ENCODE measurements at regions not wholly inside any gene's neighbourhood (a gene's known extent, or its start where the extent isn't known, plus 50 kb on each side); places are given as distances from the start of the nearest gene placed in this dataset.

DNA sequence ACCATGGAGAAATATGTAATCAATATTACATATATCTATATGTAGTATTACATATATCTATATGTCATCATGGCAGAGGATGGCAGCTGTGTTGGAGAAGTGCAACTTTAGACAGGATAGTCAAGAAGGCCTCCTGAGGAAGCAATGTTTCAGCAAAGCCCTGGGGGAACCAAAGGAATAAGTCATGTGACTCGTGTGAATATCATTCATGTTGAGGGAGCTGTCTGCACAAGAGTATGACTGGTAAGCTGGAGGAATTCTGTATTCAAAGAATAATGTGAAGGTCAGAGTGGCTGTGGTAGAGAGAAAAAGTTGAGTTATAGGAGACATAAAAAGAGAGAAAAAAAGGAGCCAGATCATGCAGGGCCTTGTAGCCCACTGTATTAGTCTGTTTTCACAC lies 92.9 kb upstream of the EDNRA start:
- no peak overlapping the region for H3K4me3 Mint-ChIP-seq
- no peaks in the 10 kb centered on the region for H3K27me3 ChIP-seq (ENCODE audit: insufficient read depth, low read length)

More for the DNA sequence above, 92.9 kb upstream of the EDNRA start:
- no peaks in the 10 kb centered on the region for H3K79me1 ChIP-seq (ENCODE audit: insufficient read depth, low read depth, low read length, poor library complexity, severe bottlenecking)
- no peaks in the 10 kb centered on the region for H3K79me2 ChIP-seq (ENCODE audit: insufficient read depth, low read length)
- no peak overlapping the region for H2AFZ ChIP-seq (ENCODE audit: low read length)
- H4K91ac ChIP-seq (ENCODE audit: insufficient read length, low read depth, low read length): no peak overlapping the region
- no CpG with 5 or more reads among the region's 1 CpG for WGBS (ENCODE audit: extremely low coverage, insufficient read length, low lambda C conversion rate)
- Mint-ChIP-seq H3K27ac (no peak overlapping the region), H3K4me1 (no peaks in the 10 kb centered on the region), H3K9me3 (no peaks in the 10 kb centered on the region), H3K27me3 (ENCODE audit: low read depth) (no peaks in the 10 kb centered on the region), H3K36me3 (ENCODE audit: insufficient read depth in 1 of 3, low read depth in 3 of 3) (no peaks in the 10 kb centered on the region)
- H2AK5ac ChIP-seq (ENCODE audit: insufficient read length, low read length): no peak overlapping the region
- H3K18ac ChIP-seq (ENCODE audit: insufficient read length, low read depth, low read length): no peak overlapping the region
- no peaks in the 10 kb centered on the region for H3K4me1 ChIP-seq (ENCODE audit: insufficient read depth, low read length)
- no peak overlapping the region for H3K4ac ChIP-seq (ENCODE audit: low read depth, low read length)
- no peak overlapping the region for H2BK5ac ChIP-seq (ENCODE audit: insufficient read length, low read length)
- H4K8ac ChIP-seq (replicated peaks; ENCODE audit: insufficient read length, low read depth, low read length): no peak overlapping the region
- H3K9ac ChIP-seq (ENCODE audit: extremely low read depth, insufficient read length, low read length): no peak overlapping the region
- no peak for TF ChIP-seq CTCF (conservative IDR thresholded peaks at IDR 0.05)
- no peak overlapping the region for H2BK15ac ChIP-seq (ENCODE audit: low read depth, low read length)
- H2BK120ac ChIP-seq (ENCODE audit: low read depth, low read length, poor library complexity, severe bottlenecking): no peak overlapping the region
- H3K4me2 ChIP-seq (ENCODE audit: insufficient read depth, insufficient read length, low read length): no peak overlapping the region
- H4K5ac ChIP-seq (ENCODE audit: insufficient read length, low read depth, low read length): no peak overlapping the region
- H2BK20ac ChIP-seq (ENCODE audit: low read depth, low read length, poor library complexity, severe bottlenecking): no peak overlapping the region
- H3K23ac ChIP-seq (ENCODE audit: insufficient read length, low read depth, low read length): no peak overlapping the region
- H3K9me3 ChIP-seq (ENCODE audit: control insufficient read depth, low read depth, low read length): no peaks in the 10 kb centered on the region
- no peaks in the 10 kb centered on the region for H3K23me2 ChIP-seq (ENCODE audit: insufficient read length, low read depth, low read length, poor library complexity, severe bottlenecking)
- H3K14ac ChIP-seq (ENCODE audit: insufficient read depth, low read length): no peak overlapping the region
- no peak overlapping the region for H3K56ac ChIP-seq (ENCODE audit: insufficient read length, low read depth, low read length)
- H4K20me1 ChIP-seq (ENCODE audit: control insufficient read depth, insufficient read depth, insufficient read length): no peaks in the 10 kb centered on the region
- H3K27ac ChIP-seq (ENCODE audit: insufficient read length, low read depth, low read length): no peak overlapping the region
- H2BK12ac ChIP-seq (ENCODE audit: insufficient read length, low read depth, low read length): no peak overlapping the region
- H3T11ph ChIP-seq (ENCODE audit: low read length): no peak overlapping the region
- no peak for DNase-seq

Measured in H9 (cell line).